ENCODE measurements at regions not wholly inside any gene's neighbourhood (a gene's known extent, or its start where the extent isn't known, plus 50 kb on each side); places are given as distances from the start of the nearest gene placed in this dataset.
A peak's percentile ranks its signal among the peaks of the same experiment; 100 is the strongest.
"Not testable (repeated sequence)": the region's sequence is repeated elsewhere in the genome, so short reads cannot be mapped to it uniquely, and the experiment has no call there.

DNA sequence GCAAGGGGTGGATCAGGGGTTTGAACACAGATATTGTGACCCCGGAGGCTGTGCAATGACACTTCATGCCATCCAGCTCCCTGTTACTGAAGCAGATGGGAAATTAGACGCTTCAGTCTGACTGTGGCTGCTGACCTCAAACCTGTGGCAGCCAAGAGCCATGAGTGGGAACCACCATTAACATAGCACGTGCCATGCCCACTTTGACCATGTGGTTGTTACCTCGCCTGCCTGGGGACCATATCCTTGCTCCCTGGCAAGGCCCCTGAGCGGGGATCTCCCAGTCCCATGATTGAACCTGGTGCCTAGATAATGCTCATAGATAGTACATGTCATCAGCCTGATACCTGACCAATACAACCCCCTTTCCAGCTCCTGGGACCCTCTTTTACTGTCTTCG is 68.9 kb downstream of the CYP26B1 start:
- no peak for DNase-seq (ENCODE audit: low spot score)

DNA sequence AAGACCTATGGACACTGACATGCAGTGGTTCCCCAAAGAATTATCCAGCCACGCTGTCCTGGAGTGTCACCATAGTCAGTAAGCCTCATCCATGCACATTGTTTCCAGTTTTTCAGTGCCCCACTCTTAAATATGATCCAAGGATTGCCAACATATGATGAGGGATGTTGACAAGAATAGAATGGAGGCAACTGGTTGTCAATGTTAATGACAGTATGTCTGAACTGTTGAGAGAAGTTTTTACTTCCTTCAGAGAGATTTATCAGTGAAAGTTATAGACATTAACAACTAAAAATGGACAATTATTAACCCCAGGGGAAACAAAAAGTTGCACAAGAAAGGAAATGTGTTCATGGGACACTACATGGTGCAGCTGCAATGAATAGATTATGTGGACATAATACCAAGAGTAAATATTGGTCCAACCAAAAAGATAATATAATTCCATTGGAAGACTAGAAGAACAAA is 69.9 kb downstream of the CYP26B1 start:
- DNase-seq (ENCODE audit: low spot score), result peak; percentile 35

DNA sequence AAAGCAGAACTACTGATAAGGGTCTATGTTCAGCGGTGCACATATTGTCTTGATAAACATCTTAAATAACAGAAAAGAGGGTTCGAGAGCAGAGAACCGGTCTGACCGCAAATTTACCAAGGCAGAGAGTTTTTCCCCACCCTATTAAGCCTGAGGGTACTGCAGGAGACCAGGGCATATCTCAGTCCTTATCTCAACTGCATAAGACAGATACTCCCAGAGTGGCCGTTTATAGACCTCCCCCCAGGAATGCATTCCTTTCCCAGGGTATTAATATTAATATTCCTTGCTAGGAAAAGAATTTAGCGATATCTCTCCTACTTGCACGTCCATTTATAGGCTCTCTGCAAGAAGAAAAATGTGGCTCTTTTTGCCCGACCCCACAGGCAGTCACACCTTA is 74.3 kb downstream of the CYP26B1 start:
- not testable (repeated sequence) for DNase-seq (ENCODE audit: low spot score)

DNA sequence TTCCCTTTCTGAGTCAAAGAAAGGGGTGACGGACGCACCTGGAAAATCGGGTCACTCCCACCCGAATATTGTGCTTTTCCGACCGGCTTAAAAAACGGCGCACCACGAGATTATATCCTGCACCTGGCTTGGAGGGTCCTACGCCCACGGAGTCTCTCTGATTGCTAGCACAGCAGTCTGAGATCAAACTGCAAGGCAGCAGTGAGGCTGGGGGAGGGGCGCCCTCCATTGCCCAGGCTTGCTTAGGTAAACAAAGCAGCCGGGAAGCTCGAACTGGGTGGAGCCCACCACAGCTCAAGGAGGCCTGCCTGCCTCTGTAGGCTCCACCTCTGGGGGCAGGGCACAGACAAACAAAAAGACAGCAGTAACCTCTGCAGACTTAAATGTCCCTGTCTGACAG is 83.5 kb downstream of the CYP26B1 start:
- DNase-seq (ENCODE audit: low spot score), result not testable (repeated sequence)

DNA sequence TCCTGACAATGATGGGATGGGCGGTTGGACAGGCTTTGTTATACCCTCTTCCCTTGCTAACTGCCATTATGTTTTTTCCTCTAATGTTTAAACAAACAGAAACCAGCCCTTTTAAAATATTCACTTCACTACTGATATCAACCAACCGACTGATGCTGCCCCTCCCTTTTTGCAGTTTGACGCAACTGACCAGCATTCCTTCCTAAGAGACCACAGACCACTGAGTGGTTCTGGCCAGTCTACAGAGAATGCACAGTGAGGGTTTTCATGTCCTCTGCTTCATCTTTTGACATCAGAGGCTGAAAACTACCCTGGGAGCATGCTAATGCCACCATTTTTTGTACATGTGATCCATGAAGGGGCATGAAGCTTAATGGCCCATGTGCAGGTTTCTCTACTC is 85.3 kb downstream of the CYP26B1 start:
- no peak for DNase-seq (ENCODE audit: low spot score)

DNA sequence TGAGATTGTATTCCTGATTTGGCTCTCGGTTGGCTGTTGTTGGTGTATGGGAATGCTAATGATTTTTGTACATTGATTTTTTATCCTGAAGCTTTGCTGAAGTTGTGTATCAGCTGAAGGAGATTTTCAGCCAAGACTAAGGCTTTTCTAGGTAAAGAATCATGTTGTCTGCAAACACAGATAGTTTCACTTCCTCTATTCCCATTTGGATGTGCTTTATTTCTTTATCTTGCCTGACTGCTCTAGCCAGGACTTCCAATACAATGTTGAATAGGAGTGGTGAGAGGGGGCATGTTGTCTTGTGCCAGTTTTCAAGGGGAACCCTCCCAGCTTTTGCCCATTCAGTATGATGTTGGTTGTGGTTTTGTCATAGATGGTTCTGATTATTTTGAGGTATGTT is 90.4 kb downstream of the CYP26B1 start:
- no peak for DNase-seq (ENCODE audit: low spot score)

DNA sequence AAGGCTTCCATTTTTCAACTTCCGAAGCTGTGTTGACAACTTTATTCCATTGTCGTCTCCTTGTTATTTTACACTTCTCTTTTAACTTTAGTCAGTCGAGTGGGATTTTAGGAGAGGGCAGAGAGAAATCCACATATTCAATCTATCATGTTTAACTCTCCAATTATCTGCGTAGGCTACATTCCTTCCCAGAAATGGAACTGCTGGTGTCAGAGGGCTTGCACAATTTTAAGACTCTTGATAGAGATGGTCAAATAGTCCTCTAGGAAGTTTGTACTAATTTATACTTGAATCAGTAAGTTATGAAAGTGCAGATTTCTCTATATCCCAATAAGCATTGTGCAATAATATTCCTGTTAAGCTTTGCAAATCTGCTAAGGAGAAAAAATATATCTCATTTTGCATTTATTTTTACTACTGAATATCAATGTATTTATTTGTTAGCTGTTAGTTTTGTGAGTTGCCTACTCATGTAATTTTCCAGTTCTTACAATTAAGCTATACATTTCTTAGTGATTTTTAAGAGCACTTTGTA is 95.6 kb downstream of the CYP26B1 start:
- no peak for DNase-seq (ENCODE audit: low spot score)

DNA sequence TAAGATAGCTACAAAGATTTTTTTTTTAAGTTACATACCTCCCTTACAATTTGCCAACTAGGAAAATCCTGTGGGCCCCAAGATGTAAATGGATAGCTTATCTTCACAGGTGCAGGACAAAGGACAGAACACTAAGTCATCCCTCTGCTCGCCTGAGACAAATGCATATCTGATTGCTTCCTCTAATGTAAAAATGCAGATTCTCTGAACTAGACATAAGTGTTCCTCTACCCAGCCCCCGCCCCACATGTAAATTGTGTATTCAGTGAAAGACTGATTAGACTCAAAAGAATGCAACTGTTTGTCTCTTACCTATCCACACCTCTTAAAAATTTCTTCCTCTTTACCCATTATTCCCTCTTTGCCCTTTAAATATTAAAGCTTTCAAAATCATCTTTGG is 96.5 kb downstream of the CYP26B1 start:
- DNase-seq (ENCODE audit: low spot score), result no peak

DNA sequence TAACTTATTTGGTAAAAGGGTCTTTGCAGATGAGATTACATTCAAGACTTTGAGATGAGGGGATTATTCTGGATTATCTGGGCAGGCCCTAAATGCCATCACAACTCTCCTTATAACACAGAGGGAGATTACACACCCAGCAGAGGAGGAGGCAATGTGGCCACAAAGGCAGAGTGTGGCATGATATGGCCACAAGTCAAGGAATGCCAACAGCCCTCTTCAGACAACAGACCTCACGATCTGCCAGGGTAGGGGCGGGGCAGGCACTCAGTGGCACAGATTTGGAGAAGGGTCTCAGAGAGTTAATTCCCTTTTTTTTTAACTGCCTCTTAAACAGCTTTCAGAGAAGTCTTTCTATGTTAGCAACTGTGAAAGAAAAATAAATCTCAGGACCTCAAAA is 96.9 kb downstream of the CYP26B1 start:
- DNase-seq (ENCODE audit: low spot score), result no peak

DNA sequence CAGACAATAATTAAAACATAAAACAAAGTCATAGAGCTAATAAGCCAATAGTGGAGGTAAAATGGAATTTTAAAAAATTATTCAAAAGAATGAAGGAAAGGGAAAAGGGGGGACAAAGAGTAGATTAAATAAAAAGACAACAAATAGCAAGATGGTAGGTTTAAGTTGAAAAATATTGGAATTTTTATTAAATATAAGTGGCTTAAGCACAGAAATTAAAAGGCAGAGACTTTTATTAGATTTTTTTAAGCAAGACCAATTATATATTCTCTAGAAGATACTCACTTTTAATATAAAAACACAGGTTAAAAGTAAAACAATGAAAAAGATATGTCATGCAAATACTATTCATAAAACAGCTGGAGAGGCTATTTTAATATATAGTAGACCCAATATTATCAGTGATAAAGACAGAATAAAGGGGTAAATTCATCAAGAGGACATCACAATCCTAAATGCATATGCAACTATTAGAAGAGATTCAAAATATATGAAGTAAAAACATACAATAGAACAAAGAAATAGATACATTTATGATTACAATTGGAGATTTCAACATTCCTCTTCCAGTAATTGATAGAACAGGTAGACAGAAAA is 98.7 kb downstream of the CYP26B1 start:
- no peak for DNase-seq (ENCODE audit: low spot score)

DNA sequence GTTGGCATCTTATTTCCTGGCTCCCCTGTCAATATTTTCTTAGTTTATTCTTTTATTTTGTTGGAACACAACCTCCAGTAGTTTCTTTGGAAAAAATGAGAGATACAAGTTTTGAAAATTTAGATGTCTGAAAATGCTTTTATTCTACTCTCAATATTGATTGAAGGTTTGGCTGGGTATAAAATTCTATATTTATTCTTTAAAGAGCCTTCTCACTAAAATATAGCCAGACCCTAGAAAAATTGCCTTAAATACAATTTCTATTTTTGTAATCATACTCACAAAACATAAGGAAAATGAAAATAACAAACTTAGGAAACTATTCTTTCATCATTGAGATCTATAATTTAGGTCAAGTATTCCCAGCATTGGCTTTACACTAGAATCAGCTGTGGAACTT is 103.7 kb downstream of the CYP26B1 start:
- no peak for DNase-seq (ENCODE audit: low spot score)

DNA sequence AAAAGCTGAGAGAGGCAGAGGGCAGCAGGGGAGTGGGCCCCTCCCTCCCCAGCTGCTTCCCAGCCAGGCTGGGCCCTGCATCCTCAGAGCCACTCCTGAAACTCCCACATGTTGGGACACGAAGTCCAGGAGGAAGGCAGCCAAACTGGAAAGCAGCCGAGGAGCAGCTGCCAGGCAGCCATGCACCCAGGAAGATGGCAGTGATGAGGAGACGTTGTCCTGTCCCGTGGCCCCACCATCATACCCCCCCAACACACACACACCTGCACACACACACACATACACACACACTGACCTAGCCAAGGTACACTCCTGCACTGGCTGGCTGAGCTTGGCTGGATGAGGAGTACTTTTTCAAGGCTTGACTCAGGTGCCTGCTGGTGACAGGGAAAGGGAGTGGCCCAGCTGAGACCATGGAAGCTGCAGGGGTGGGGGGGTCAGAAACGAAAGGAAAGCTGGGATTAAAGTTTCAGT is 106.0 kb downstream of the CYP26B1 start:
- no peak for DNase-seq (ENCODE audit: low spot score)

DNA sequence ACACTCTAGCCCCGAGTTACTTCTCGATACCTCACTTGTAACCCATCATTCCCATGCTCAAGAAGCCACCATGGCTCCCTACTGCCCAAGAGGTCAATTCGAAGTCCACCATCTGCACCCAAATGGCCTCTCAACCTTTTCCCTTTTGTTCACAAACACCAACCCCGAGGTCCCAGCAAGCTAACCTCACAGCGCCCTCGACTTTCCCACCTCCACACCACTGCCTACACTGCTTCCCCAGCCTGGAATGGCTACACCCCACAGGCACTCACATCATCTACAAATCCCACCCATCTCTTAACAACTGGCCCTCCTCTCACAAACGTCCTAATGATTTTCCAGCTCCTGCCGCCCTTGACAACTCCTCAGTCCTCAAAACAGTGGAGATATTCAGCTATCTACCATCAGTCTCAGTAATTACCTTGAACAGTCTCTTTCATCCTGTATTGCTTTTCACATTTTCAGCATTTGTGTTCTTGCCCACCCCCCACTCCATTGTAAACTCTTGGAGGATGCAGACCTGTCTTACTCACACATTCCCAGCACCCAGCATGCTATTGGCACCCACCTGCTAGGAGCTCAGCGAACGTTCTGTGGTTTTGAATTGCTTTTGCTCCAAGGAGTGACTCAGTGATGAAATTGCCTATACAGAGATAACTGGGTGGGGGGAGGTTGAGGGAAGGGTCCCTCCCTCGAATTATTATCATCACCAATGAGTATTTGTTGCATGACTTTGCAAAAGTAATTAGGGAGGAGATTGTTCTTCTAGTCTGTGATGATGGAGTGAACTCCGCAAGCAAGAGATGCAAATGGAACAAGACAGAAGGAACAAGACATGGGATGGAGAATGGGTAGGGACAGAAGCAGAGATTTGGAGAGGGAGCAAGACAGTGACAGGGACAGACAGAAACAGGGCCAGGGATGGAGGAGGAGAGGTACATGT is 106.8 kb downstream of the CYP26B1 start:
- no peak for DNase-seq (ENCODE audit: low spot score)

DNA sequence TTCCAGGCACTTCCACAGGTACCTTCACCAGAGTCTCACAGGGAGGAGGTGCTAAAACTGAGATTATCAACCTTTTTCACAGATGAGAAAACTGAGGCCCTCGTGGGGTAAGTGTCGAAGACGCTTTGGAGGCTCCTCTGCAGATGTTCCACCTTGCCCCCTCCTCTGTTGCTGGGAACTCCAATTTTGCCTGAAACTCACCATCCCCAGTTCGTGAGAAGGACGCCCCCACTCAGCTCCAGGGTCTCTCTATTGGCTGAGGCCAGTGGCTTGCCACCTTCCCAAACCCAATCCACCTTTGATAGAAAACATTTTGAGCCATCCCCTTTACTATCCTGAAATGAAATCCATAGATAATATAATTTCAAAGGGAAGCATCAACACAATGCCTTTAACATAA is 109.1 kb downstream of the CYP26B1 start:
- DNase-seq (ENCODE audit: low spot score), result no peak

DNA sequence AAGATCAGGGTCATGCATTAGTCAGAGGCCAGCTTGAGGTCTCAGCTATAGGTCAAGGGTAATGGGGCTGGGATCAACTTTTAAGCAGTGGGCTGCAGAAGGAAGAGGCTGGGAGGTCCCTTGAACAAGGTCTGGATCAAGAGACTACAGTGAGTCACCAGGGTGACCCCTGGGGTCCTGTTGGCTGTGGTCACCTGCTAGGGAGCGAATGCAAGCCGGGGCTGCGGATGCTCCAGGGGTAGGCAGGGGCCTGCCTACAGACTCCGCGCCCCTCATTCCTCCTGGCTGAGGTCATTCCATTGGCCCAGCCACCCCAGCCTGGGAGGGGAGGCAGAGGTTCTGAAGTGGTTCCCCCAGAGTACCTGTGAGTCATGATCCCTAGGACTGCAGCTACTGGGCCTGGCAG is 110.4 kb downstream of the CYP26B1 start:
- no peak for DNase-seq (ENCODE audit: low spot score)

DNA sequence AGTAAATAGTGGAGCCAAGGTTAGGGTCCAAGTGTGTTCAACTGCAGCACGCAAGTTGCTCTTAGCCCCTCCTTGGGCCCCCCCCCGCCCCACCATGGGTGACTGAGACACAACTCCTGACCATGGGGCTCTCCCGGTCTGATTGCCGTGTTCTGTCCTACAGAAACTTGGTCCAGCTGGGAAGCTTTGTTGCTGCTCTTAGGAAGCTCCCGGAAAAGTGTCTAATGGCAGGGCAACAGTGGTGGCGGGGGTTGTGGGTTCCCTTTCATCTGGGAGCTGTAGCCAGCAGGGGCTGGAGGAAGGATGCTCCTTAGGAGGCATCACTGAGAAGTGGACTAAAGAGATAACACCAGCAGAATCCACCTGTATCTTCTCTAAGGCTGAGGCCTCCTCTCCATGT is 111.1 kb downstream of the CYP26B1 start:
- DNase-seq (ENCODE audit: low spot score), result no peak

DNA sequence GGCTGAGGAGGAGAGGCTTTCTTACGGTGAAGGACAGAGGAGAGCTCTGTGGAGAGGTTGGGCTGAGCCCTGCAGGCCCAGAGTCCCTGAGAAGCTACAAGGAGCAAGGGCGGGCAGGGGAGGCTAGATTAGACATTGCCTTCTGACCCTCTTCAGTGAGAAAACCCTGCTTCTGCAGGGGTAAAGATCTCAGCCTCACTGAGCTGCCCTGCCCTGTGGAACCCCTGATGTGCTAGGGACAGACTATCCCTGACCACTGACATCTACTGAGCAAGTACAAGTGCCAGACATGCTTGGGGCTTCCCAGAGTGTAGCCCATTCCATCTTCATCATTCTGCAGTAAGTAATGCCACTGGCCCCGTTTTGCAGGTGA is 111.5 kb downstream of the CYP26B1 start:
- DNase-seq (ENCODE audit: low spot score), result no peak

DNA sequence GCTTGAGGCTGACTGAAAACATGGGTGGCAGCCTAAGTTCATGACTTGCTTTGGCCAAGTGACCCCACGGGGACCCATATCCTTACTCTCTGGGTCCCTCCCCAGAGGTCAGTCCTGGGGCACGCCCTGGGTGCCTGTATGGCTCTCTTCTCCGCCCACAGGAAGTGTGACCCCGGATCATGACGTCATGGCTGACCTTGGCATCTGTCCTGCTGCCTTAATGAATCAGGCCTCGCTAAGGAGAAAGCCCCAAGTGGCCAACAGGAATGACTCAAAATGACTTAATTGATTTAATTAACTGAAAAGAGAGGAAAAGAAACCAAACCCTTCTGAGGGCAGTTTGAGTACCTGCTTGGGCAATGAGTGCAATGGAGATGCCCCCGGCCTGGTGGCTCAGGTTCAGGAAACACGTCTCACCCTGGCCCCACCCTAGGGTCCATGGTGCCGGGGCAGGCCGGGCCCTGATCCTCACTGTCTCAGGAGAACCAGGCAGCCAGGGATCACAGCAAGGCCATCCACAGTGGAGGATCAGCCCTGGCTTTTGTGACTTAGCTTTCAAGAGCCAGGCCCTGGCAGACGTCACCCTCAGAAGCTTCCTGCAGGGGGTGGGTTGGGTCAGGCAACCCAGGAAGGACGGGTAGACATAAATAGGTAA is 112.0 kb downstream of the CYP26B1 start:
- DNase-seq (ENCODE audit: low spot score), result no peak

DNA sequence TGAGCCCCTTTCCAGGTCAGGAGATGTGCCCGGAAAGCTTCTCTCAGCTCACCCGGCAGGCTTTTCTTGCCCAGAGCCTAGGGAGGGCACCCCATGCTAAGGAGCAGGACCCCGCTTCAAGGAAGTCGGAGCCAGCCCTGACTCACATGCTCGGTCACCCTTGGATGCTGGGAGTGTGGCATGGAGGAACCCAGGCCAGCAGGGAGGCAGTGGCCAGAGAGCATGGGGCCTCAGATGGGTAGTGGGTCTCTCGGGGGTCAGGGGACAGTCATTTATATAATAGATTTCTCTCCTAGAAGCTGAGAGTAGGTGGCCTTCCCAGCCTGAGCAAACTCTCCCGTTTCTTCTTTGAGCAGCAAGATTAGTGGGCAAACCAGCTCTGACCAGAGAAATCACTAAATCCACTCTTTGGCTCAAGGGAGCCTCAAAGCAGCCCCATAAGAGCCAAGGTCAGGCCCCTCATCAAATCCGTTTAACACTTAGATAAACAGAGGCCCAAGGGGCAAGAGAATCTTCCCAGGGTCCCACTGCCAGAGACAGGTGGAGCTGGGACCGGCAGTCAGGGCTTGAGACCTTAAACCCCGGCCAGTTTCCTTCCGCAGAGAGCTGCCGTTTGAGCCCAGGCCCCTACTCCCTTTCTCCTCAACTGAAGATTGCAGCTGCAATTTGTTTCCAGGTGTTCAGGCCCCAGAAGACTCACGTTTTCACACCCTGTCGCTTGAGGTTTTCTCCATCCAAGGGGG is 113.1 kb downstream of the CYP26B1 start:
- no peak for DNase-seq (ENCODE audit: low spot score)

DNA sequence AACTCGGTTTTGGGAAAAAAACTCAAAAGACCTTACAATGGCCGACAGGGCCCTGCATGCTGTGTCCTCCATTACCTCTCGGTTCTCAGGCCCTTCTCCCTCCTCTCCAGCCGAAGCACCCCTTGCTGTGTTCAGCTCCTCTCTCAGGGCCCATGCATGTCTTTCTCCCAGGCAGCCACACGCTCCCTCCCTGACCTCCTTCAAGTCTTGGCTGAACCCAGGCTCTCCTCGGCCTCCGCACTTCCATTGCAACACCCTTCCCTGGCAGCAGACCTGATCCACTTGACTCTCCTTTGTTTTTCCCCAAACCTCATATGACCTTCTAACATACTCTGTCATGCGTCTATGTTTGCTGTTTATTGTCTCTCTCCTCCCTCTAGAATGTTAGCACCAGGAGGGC is 114.0 kb downstream of the CYP26B1 start:
- no peak for DNase-seq (ENCODE audit: low spot score)

DNA sequence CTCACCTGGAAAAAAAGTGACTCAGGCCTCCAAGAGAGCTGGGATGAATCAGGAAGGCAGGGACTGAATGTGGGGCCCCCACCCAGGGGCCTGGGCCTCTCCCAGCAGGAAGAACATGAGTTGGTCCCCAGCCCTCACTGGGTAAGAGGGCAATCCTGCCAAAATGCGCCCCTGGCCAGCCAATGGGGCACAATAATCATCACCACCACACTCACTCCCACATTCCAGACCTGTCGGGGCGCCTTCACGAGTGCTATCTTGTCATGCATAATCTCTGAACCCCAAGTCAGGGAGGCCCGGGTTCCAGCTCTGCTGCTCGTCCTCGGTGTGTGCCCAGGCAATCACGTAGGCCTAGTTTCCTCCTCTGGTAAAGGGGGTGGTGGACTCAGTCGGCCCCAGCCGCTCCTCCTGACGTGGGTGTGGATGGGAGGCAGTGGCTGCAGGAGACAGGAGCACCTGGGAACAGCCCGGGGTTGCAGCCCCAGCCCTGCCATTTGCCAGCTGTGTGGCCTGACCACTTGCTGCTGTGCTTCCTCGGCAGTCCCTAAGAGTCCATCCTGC is 115.1 kb downstream of the CYP26B1 start:
- no peak for DNase-seq (ENCODE audit: low spot score)
